Hypothalamus (tissue), 51 donors: ENCODE measurements at regions not wholly inside any gene's neighbourhood (a gene's known extent, or its start where the extent isn't known, plus 50 kb on each side); places are given as distances from the start of the nearest gene placed in this dataset.

Experiments used
- DNase-seq, 51 donors: peaks; one replicate each; lab custom pipeline; 2025; lab: John Stamatoyannopoulos, UW

- no peak for DNase-seq
These were observed 52.1 kb upstream of the TNRC6C start for GRCh38 chr17:77906377-77906871.

- no peak for DNase-seq
These were observed 50.7 kb upstream of the TNRC6C start for GRCh38 chr17:77907497-77908461.

GRCh38 chr17:77908501-77908900 is 50.0 kb upstream of the TNRC6C start:
- no peak for DNase-seq
